ENCODE measurements at regions not wholly inside any gene's neighbourhood (a gene's known extent, or its start where the extent isn't known, plus 50 kb on each side); places are given as distances from the start of the nearest gene placed in this dataset.
"Not testable (repeated sequence)": the region's sequence is repeated elsewhere in the genome, so short reads cannot be mapped to it uniquely, and the experiment has no call there.

DNA sequence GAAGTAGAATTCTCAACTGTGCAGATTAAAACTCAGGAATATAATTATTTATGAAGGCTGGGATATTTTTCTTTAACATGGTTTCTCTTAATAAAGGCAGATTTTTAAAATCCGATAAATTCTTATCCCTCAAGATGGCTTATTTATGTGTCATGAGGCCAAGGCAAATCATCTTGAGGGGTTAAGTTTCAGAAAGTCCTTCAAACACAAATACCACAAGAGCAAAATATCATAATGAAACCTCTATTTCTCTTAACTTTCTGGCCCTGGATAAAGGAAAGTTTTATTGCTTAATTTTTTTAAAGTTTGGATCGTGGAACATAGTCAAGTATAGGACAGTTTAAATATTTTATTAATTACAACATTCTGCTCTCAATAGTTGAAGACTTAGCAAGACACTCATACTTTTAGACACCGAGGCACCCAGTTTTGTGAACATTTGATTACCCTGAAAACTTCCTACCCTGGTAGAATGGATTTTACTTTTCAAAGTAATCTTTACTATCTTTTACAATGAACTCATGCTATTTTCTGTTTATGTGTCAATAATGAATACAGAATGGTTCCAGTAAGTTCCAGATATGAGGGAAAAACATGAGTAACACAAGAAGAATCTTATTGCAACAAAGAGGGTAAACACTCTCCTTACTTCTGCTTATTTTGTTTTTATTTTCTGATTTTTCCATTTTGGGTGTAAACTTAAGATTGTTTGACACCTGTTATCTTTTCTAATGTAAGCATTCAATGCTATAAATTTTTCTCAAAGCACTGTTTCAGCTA lies 200.7 kb upstream of the IL15 start:
- DNase-seq (ENCODE audit: extremely low spot score, insufficient read length, low read depth) (no peak), FAIRE-seq (no peak)

DNA sequence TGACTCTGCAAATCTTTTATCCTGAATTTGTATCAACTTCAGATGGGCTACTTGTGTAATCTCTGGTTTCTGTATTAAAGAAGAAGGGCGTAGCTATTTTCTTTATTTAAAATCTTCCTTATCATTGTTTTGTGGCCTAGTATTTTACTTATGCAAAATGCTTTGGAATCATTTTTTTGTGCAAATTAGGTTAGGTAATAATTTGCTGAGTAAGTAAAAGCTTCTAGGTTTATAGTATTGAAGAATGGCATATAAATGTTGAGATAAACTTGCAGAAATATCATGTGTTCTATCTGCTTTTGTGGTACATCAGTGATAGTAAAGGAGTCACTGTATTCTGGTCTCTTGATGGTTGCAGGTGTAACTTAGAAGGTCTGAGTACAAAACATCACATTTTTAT lies 197.2 kb upstream of the IL15 start:
- FAIRE-seq = no peak
- DNase-seq (ENCODE audit: extremely low spot score, insufficient read length, low read depth) = no peak

DNA sequence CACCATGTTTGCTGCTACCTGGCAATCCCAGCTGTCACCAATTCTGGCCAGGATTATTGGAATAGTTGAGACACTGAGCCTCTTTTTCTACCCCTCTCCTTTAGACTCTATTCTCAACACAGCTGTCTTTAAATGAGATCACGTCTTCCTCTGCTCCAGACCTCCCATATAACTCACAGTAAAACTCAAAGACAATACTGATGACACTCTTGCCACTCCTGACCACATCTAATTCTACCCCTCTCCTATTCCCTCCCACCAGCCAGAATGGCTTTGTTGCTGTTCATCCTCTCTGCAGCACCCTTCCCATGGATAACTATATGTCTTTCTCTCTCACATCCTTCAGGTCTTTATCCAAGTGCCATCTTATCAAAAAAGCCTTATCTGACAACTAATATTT lies 188.6 kb upstream of the IL15 start:
- FAIRE-seq (no peak), DNase-seq (ENCODE audit: extremely low spot score, insufficient read length, low read depth) (no peak)

DNA sequence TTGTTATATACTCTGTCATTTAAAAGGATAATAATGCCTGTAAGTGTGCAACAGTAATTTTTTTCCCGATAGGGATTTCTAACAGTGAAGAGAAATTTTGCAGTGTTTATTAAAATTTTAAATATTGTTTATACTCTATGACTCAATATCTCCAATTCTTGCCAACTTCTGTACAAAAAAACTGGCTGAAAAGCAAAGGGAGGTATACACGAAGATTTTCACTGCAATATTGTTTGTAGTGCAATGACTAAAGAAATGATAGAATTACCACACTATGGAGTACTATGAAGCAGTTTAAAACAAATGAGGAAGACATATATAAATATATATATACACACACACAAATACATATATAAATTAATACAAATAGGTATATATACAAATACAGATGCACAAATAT lies 187.9 kb upstream of the IL15 start:
- FAIRE-seq (no peak), DNase-seq (ENCODE audit: extremely low spot score, insufficient read length, low read depth) (no peak)

DNA sequence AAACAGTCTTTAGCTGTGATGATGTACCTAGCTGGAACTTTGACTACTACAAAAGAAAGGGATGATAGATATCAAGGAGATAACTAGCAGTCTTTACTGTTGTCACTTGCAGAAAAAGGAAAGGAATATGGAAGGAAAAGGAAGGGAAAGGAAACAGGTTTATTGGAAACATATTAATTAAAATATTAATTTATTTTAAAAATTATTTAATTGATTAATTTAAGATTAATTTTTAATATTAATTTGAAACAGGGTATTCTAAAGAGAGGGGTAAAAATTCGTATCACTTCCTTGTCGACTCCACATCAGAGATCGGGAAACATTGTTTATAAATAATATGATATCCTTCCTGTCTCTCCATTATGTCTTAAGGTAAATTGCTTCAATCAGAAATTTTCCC lies 186.5 kb upstream of the IL15 start:
- no peak for FAIRE-seq
- no peak for DNase-seq (ENCODE audit: extremely low spot score, insufficient read length, low read depth)

DNA sequence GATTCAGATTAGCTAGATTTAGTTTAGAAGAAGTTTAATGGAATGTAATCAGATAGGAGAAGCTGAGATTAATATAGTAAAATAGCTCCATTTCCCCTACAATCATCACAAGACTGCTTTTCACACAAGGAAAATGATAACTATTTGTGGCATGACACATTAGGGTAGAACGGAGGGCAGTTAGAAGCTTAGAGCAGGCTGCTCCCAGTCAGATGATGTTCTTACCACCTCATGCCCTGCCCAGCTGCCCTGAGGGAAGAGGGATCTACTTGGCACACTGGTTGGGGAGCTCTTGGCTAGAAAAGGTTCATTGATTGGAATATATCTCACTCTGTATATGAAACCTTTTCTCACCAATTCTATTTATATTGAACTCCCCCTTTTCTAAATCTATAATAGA lies 180.7 kb upstream of the IL15 start:
- FAIRE-seq = no peak
- no peak for DNase-seq (ENCODE audit: extremely low spot score, insufficient read length, low read depth)

DNA sequence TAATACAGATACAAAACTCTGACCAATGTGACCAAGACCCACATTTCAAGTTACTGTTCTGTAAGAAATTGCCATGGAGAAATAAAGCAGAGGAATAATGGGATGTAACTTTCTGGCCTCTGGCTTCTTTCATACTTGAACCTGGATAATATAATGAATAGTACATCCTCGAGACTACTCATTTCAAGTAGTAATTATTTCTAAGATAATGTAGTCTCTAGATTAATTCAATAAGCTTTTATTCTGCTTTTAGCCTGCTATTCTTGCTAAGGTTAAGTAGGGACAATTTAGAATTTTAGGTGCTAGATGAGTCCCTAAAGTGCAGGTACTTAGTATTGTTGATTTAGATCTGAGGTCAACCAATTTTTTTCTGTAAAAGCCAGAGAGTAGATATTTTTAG lies 178.7 kb upstream of the IL15 start:
- FAIRE-seq (no peak), DNase-seq (ENCODE audit: extremely low spot score, insufficient read length, low read depth) (no peak)

DNA sequence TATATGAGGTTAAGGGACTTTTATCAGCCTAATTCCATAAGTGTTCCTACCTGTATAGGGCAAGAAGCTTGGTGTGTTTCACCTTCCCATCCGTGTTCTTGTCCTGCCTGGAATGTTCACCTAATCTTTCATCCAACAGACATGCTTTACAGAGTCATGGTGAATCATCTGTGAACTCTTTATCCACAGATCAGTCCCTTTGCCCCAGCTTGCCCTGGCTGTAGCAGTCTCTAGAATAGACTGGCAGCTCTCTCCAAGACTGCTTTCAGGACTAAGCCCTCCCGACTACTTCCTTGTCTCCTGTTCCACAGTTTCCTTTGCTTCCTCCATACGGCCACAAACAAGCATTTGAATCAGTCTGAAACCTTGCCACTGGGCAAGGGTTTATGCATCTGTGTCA lies 177.9 kb upstream of the IL15 start:
- no peak for FAIRE-seq
- DNase-seq (ENCODE audit: extremely low spot score, insufficient read length, low read depth) = no peak

DNA sequence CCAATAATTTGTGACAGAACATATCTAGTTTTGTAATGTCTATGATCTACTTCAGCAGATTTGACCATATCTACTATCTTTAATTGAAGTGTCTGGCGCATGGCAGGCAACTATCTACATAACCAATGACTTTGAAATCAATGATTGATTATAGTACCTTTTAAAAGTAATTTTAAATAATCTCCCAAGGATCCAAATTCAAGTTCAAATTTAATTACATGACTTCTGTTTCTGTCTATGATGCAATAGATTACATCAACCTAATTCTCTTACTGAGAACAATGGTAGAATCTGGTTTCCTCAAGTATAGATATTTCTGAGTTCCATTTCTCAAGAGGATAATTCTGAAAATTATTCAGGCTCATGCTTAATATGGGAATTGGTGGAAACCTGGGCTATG lies 177.4 kb upstream of the IL15 start:
- FAIRE-seq = no peak

DNA sequence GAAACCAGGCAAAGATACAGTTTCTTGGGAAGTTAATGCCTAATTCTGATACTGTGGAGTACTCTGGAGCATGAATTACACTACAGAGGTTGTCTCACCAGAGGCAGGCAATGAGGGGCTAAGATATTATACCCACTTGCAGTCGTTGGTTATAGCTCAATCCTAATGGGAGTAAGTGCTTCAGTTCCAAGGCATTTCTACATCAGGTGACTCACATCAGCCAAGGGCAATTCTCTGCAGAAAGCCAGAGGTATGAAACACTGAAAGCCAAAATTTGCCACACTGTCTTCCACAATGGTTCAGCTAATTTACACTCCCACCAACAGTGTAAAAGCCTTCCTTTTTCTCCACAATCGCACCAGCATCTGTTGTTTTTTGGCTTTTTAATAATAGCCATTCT lies 174.0 kb upstream of the IL15 start:
- FAIRE-seq (no peak), DNase-seq (ENCODE audit: extremely low spot score, insufficient read length, low read depth) (no peak)

More for the DNA sequence above, 177.4 kb upstream of the IL15 start:
- DNase-seq (ENCODE audit: extremely low spot score, insufficient read length, low read depth) = no peak

DNA sequence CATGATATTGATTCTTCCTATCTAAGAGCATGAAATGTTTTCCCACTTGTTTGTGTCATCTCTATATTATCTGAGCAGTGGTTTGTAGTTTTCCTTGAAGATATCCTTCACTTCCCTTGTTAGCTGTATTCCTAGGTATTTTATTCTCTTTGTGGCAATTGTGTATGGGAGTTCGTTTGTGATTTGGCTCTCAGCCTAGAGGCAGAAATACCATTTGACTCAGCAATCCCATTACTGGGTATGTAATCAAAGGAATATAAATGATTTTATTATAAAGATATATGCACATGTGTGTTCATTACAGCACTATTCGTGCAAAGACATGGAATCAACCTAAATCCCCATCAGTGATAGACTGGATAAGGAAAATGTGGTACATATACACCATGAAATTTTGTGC lies 172.7 kb upstream of the IL15 start:
- no peak for DNase-seq (ENCODE audit: extremely low spot score, insufficient read length, low read depth)
- no peak for FAIRE-seq

DNA sequence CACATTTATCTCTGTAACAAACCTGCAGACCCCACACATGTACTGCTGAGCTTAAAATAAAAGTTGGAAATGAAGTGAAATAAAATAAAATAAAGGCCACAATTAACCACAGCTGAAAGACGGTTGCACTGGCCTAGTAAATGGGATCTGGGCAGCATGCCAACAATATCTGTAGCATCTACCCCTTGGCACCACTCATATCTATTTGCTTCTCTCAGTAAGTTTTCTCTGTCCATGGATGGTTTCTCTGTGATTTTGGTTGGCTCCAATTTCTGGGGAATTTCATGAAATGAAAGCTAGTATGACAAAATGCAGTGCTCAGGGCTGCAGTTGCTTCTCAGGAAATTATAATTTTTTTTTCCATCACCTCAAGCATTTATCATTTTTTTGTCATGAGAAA lies 172.0 kb upstream of the IL15 start:
- DNase-seq (ENCODE audit: extremely low spot score, insufficient read length, low read depth) = no peak
- FAIRE-seq = no peak

DNA sequence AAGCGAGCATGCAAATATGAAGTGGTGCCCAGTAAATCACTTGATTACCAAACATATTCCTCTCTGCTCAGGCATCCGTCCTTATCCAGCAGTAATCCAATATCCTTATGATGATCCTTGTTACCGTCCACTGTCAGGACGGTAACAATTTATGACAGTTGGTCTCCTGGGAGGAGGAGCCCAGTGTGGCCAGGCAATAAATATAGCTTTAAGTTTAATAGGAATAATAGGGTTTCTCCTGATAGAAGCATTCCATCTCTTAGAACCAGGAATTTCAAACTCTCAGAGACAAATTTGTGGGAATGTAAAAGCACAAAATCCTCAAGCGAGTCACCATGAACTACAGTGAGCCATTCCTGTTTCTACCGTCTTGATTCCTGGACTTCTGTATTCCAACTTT lies 171.2 kb upstream of the IL15 start:
- no peak for DNase-seq (ENCODE audit: extremely low spot score, insufficient read length, low read depth)
- no peak for FAIRE-seq

DNA sequence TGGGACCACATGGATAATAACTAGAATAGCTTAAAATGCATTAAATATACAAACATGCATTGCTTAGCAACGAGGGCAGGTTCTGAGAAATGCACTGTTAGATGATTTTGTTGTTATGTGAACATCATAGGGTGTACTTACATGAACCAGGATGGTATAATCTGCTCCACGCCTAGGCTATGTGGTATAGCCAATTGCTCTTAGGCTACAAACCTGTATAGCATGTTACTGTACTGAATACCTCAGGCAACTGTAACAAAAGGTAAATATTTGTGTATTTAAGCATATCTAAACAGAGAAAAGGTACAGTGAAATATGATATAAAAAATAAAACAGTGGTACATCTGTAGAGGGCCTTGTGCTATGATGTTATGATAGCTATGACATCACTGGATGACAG lies 169.2 kb upstream of the IL15 start:
- FAIRE-seq = no peak
- DNase-seq (ENCODE audit: extremely low spot score, insufficient read length, low read depth) = no peak

DNA sequence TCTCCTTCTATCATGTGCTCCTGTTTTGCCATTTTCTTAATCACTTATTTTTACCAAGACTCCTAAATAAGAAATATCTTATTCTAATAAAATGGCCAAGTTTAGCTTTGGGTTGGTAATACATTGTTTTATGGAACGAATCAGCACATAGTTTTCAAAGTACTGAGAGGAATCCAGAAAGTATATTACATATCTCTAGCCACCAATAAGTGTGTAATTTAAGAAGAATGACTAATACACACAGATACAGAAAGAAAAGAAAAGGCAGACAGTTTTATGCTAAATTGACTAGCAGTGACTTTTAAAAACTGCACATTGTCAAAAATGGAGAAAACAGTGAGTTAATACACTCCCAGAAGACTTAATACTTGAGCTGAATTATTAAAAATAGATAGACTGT lies 167.0 kb upstream of the IL15 start:
- FAIRE-seq (no peak), DNase-seq (ENCODE audit: extremely low spot score, insufficient read length, low read depth) (no peak)

DNA sequence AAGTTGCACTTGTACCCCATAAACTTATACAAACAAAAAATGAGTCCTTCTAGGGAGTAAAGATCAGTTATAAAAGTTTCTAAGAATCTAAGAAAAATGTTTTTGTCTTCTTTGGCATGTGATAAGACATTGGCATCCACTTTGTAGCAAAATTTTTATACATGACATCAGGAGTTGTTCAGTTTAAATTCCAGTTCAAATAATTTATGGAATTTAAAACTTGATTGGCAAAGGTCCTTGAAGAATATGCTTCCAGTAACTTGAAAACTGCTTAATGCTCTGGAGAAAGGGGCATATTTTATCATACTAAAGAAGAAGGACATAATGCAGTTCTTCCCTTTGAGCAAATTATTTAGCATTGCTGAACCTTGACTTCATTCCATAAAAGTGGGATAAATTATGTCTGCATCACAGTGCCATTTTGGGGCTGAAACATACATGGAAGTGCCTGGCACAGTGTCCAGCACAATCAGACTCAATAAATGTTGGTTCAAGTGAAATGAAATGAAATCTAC lies 163.3 kb upstream of the IL15 start:
- DNase-seq (ENCODE audit: extremely low spot score, insufficient read length, low read depth) (no peak), FAIRE-seq (no peak)

DNA sequence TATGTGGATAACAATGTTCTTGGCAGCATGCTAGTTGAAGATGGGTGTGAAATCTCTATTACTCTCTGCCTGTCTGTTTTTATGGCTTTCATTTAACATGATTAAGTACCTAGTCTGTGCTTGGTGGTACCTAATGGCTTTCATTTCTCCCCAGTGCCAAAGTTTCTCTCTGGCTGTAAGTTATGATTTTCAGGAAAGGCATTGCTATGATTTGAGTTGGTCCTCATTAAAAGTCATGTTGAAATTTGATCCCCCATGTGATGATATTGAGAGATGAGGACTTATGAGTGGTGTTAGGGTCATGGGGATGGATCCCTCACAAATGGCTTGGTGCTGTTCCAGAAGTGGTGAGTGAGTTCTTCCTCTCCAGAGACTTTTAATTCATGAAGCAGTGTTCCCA lies 162.4 kb upstream of the IL15 start:
- no peak for FAIRE-seq
- DNase-seq (ENCODE audit: extremely low spot score, insufficient read length, low read depth) = no peak

DNA sequence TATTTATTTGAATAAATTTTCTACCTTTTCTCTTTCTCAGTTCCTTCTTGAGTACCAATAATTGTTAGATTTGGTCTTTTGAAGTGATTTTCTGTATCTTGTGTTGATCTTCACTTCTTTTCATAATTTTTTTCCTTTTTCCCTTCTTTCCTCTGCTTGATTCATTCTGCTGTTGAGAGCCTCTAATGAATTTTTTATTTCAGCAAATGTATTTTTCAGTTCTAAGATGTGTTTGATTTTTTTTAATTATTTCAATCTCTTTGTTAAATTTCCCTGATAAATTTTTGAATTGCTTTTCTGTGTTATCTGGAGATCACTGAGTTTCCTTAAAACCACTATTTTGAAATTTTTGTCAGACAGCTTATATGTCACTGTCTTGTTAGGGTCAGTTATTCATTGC lies 155.4 kb upstream of the IL15 start:
- no peak for DNase-seq (ENCODE audit: extremely low spot score, insufficient read length, low read depth)
- no peak for FAIRE-seq

DNA sequence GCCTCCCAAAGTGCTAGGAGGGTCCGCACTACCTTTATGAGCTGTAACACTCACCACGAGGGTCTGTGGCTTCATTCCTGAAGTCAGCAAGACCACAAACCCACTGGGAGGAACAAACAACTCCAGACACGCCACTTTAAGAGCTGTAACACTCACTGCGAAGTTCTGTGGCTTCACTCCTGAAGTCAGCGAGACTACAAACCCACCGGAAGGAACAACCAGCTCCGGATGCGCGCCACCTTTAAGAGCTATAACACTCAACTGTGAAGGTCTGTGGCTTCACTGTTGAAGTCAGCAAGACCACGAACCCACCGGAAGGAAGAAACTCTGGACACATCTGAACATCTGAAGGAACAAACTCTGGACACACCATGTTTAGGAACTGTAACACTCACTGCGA lies 152.1 kb upstream of the IL15 start:
- FAIRE-seq; DNase-seq (ENCODE audit: extremely low spot score, insufficient read length, low read depth): not testable (repeated sequence)

DNA sequence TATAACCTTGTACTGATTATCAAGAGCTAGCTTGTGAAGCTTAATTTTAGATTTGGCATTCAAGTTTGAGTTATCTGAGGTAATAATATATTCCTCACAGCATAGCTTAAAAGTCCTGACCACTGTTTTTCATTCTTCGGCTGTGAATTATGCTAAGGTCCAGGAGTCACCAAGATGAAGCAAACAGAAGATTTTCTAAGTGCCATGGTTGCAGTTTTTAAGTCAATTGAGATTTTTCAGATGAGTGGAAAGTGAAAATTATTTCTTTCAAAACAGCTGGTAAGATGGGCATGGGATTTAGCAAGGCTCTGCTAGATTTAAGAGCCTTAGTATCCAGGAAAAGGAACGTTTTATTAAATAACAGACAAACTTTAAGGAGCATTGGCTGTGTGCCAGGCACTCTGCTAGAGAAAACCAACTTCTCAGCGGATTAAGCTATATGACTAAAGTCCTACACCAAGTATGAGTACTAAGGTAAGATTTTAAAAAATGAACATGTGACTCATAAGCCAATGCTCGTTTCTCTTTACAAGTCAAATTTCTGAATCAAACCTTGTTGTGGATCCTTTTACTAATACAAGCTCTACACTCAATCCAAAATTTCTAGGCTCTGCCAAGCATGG lies 149.9 kb upstream of the IL15 start:
- DNase-seq (ENCODE audit: extremely low spot score, insufficient read length, low read depth) (no peak), FAIRE-seq (no peak)

DNA sequence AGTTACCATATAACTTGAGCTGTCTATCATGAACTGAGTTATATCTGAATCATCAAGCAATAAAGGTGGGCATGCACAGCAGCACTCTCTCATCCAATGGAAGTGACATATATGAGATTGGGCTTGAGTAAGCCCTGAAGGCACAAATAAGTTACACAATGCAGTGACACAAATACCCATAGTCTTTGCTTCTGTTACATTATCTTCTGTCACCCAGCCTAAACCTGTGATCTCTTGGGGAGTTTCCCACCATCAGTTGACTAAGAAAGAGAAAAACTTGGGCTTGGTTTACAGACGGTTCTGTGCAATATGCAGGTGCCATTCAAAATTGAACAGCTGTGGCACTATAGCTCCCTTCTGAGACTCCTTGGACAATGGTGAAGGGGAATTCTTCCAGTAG lies 138.8 kb upstream of the IL15 start:
- FAIRE-seq (peak; percentile 31), DNase-seq (ENCODE audit: extremely low spot score, insufficient read length, low read depth) (no peak)
